Neuron (in vitro differentiated cells): ENCODE measurements at regions not wholly inside any gene's neighbourhood (a gene's known extent, or its start where the extent isn't known, plus 50 kb on each side); places are given as distances from the start of the nearest gene placed in this dataset.
"Not testable (repeated sequence)": the region's sequence is repeated elsewhere in the genome, so short reads cannot be mapped to it uniquely, and the experiment has no call there.

ENCODE experiments used
- H2AFZ ChIP-seq: one replicate; pipeline ENCODE4 v1.6.1; 2013; ENCODE audit warnings: low read depth, mild to moderate bottlenecking, inconsistent platforms, low read length, moderate library complexity
- H3K27me3 ChIP-seq: one replicate; pipeline ENCODE4 v1.6.1; 2013; ENCODE audit warnings: low read length; ENCODE audit not compliant: insufficient read depth
- H3K36me3 ChIP-seq: one replicate; pipeline ENCODE4 v1.6.1; 2013; ENCODE audit warnings: low read length; ENCODE audit not compliant: insufficient read depth
- H3K4me1 ChIP-seq: one replicate; pipeline ENCODE4 v1.6.1; 2013; ENCODE audit warnings: low read length; ENCODE audit not compliant: insufficient read depth
- H3K4me3 ChIP-seq: 2 replicates; pipeline ENCODE4 v1.5.1; 2013; ENCODE audit warnings: mild to moderate bottlenecking, low read length, moderate library complexity
- H3K9me3 ChIP-seq: one replicate; pipeline ENCODE4 v1.6.1; 2013; ENCODE audit warnings: low read length

DNA sequence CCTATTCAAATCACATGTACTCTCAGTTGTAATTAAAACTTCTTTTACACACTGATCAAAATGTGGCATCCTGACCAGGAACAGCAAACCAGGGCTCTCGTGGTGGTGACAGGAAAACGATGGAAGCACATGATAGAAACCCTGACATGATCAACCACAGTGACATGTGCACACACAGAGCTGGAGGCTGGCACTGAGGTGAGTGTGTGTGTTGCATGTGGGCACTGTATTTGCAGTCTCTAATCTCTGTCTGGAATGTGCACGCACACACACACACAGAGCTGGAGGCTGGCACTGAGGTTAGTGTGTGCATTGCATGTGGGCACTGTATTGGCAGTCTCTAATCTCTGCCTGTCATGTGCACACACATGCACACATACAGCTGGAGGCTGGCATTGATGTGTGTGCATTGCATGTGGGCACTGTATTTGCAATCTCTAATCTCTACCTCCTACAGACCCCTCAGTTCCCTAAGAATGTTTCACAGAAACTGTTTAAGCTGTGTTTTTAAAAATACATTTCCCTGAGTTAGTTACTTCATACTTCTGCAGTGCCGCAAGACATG is 406.9 kb downstream of the SFMBT2 start:
- no peaks in the 10 kb centered on the region for H3K4me1 ChIP-seq
- H3K36me3 ChIP-seq, result no peaks in the 10 kb centered on the region
- H2AFZ ChIP-seq, result no peak overlapping the region
- no peak overlapping the region for H3K4me3 ChIP-seq
- H3K9me3 ChIP-seq, result no peaks in the 10 kb centered on the region
- H3K27me3 ChIP-seq, result no peaks in the 10 kb centered on the region

GRCh38 chr10:7000061-7000460 is 410.8 kb downstream of the SFMBT2 start:
- Histone ChIP-seq H2AFZ (no peak overlapping the region), H3K4me3 (no peak overlapping the region), H3K36me3 (no peaks in the 10 kb centered on the region), H3K9me3 (no peaks in the 10 kb centered on the region), H3K27me3 (no peaks in the 10 kb centered on the region), H3K4me1 (no peaks in the 10 kb centered on the region)

GRCh38 chr10:6999232-6999925 is 411.5 kb downstream of the SFMBT2 start:
- Histone ChIP-seq H3K9me3 (no peaks in the 10 kb centered on the region), H3K36me3 (no peaks in the 10 kb centered on the region), H3K4me1 (no peaks in the 10 kb centered on the region), H3K27me3 (no peaks in the 10 kb centered on the region), H2AFZ (no peak overlapping the region), H3K4me3 (no peak overlapping the region)

DNA sequence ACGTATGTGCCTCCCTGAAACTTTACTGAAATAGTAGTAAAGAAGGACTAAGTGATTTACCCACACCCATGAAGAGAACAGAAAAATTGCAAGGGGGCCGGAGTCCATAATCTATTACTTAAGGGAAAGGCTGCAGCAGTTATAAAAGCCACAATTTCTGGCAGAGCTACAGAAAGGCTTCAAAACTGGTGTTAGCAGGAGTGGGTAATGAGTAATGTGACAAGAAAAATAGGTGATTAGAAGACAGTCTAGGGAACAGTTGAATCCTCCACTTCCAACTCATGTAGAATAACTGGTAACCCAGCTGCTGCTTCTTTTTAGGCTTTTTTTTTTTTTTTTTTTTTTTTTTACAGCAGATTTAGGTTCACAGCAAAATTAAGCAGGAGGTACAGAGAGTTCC is 413.3 kb downstream of the SFMBT2 start:
- no peaks in the 10 kb centered on the region for H3K4me1 ChIP-seq
- H2AFZ ChIP-seq, result no peak overlapping the region
- H3K9me3 ChIP-seq, result no peaks in the 10 kb centered on the region
- H3K4me3 ChIP-seq, result no peak overlapping the region
- H3K36me3 ChIP-seq, result no peaks in the 10 kb centered on the region
- H3K27me3 ChIP-seq, result no peaks in the 10 kb centered on the region

GRCh38 chr10:6996431-6996830 is 414.4 kb downstream of the SFMBT2 start:
- Histone ChIP-seq H2AFZ (no peak overlapping the region), H3K4me3 (no peak overlapping the region), H3K27me3 (no peaks in the 10 kb centered on the region), H3K36me3 (no peaks in the 10 kb centered on the region), H3K4me1 (no peaks in the 10 kb centered on the region), H3K9me3 (no peaks in the 10 kb centered on the region)

- Histone ChIP-seq H3K4me1 (no peaks in the 10 kb centered on the region), H2AFZ (no peak overlapping the region), H3K4me3 (no peak overlapping the region), H3K9me3 (no peaks in the 10 kb centered on the region), H3K36me3 (no peaks in the 10 kb centered on the region), H3K27me3 (no peaks in the 10 kb centered on the region)
These were observed 415.0 kb downstream of the SFMBT2 start for GRCh38 chr10:6995831-6996230.

- Histone ChIP-seq H3K27me3 (no peaks in the 10 kb centered on the region), H2AFZ (no peak overlapping the region), H3K4me1 (no peaks in the 10 kb centered on the region), H3K9me3 (no peaks in the 10 kb centered on the region), H3K36me3 (no peaks in the 10 kb centered on the region), H3K4me3 (no peak overlapping the region)
These were observed 415.3 kb upstream of the PRKCQ start for GRCh38 chr10:6995341-6995740.

DNA sequence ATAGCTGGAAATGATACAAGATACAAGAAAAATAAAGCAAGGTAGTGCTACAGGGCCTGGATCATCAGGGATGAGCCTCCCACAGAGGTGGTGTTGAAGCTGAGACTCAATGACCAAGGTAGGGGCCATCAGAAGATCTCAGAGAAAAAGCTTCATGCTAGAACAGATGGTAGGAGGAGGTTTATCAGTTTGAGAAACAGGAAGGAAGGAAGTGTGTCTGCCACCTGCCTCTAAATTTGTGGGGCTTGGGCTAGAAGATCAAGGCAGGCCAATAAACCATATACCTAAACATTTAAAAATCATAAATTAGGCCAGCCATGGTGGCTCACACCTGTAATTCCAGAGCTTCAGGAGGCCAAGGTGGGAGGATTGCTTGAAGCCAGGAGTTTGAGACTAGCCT is 410.8 kb upstream of the PRKCQ start:
- H3K4me1 ChIP-seq, result no peaks in the 10 kb centered on the region
- no peaks in the 10 kb centered on the region for H3K9me3 ChIP-seq
- H3K36me3 ChIP-seq, result no peaks in the 10 kb centered on the region
- H3K4me3 ChIP-seq, result no peak overlapping the region
- no peak overlapping the region for H2AFZ ChIP-seq
- H3K27me3 ChIP-seq, result no peaks in the 10 kb centered on the region

GRCh38 chr10:6988654-6989053 is 408.6 kb upstream of the PRKCQ start:
- Histone ChIP-seq H3K4me3 (no peak overlapping the region), H3K4me1 (no peaks in the 10 kb centered on the region), H2AFZ (no peak overlapping the region), H3K9me3 (no peaks in the 10 kb centered on the region), H3K27me3 (no peaks in the 10 kb centered on the region), H3K36me3 (no peaks in the 10 kb centered on the region)

GRCh38 chr10:6987536-6987945 is 407.5 kb upstream of the PRKCQ start:
- Histone ChIP-seq H3K4me1 (no peaks in the 10 kb centered on the region), H3K27me3 (no peaks in the 10 kb centered on the region), H3K4me3 (no peak overlapping the region), H3K9me3 (no peaks in the 10 kb centered on the region), H2AFZ (no peak overlapping the region), H3K36me3 (no peaks in the 10 kb centered on the region)

DNA sequence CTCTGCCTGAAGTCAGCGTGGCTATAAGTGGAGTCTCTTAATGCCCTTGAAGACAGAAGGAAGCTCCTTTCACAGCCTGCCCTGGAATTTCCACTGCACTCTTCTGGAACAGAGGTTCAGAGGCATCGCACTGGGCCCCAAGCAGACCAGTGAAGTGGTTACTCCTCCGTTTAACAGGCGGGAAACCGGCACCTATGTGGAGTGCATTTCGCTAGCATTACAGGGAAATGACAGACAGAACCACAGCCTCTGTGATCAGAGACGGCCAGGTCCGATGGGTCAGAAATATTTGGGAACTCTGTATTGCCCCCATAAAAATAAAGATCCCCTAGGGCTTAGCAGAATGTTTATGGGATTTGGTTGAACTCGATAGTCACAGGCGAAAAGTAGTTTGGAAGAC is 406.9 kb upstream of the PRKCQ start:
- Histone ChIP-seq H3K36me3 (no peaks in the 10 kb centered on the region), H3K4me1 (no peaks in the 10 kb centered on the region), H3K9me3 (no peaks in the 10 kb centered on the region), H3K4me3 (no peak overlapping the region), H2AFZ (no peak overlapping the region), H3K27me3 (no peaks in the 10 kb centered on the region)

- Histone ChIP-seq H3K4me1 (no peaks in the 10 kb centered on the region), H3K36me3 (no peaks in the 10 kb centered on the region), H3K9me3 (no peaks in the 10 kb centered on the region), H2AFZ (no peak overlapping the region), H3K4me3 (no peak overlapping the region), H3K27me3 (no peaks in the 10 kb centered on the region)
These were observed 405.6 kb upstream of the PRKCQ start for GRCh38 chr10:6985644-6986043.

DNA sequence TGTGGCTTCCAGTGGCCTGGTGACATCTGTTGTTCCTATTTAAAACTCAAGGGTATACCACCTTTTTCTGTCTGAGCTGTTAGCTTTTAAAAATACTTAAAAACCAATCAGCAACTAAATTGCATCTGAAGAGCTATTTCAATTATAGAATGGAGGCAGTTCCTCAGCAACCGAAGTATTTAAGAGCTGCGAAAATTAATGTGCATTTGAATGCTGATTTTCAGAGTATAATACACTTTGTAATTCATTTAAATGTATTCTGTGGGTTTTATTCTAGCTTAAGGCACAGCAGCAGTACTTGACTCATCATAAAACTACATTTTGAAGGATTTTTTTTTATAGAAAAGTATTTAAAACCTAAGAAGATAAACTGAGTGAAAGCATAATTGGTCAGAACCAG is 404.9 kb upstream of the PRKCQ start:
- no peaks in the 10 kb centered on the region for H3K36me3 ChIP-seq
- no peaks in the 10 kb centered on the region for H3K9me3 ChIP-seq
- H3K4me1 ChIP-seq, result no peaks in the 10 kb centered on the region
- no peak overlapping the region for H3K4me3 ChIP-seq
- H3K27me3 ChIP-seq, result no peaks in the 10 kb centered on the region
- H2AFZ ChIP-seq, result no peak overlapping the region

DNA sequence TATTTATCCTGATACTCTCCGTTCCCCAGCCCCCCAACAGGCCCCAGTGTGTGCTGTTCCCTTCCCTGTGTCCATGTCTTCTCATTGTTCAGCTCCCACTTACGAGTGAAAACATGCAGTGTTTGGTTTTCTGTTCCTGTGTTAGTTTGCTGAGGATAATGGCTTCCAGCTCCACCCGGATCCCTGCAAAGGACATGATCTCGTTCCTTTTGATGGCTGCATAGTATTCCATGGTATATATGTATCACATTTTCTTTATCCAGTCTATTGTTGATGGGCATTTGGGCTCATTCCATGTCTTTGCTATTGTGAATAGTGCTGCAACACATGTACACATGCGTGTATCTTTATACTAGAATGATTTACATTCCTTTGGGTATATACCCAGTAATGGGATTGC is 403.9 kb upstream of the PRKCQ start:
- H3K9me3 ChIP-seq, H2AFZ ChIP-seq, H3K36me3 ChIP-seq, H3K27me3 ChIP-seq, H3K4me1 ChIP-seq, H3K4me3 ChIP-seq: not testable (repeated sequence)
